K562 (cell line): ENCODE measurements at regions not wholly inside any gene's neighbourhood (a gene's known extent, or its start where the extent isn't known, plus 50 kb on each side); places are given as distances from the start of the nearest gene placed in this dataset.

ENCODE experiments used
- ATAC-seq: fragments of 200-7000 bp; cut with Tn5 transposase; 3 replicates; pipeline ENCODE4 v1.9.1; 2020; ENCODE audit warnings: moderate library complexity
- BruUV-seq: library from RNA; stranded (reverse); fragments of 400-500 nt; replicated peaks from 2 replicates; lab custom pipeline; 2021; lab: Mats Ljungman, UMichigan
- CTCF ChIA-PET: fragments of 300-600 bp; formaldehyde crosslinking; extraction: SDS; loops from one replicate; lab custom pipeline; 2021; ENCODE audit warnings: low intra/inter-chr PET ratio; lab: Yijun Ruan, JAX
- POLR2A ChIA-PET: fragments of 300-600, 350-650 bp; sonication (Branson Sonifier 250); formaldehyde crosslinking; extraction: SDS; loops from one replicate; lab custom pipeline; 2021; ENCODE audit warnings: antibody characterized with exemption, inconsistent platforms; lab: Yijun Ruan, JAX
- DNase-seq, 4 experiments: peaks; one replicate each; pipeline versions ENCODE4 v3.0.0 to v3.0.0-alpha.2; 2011 to 2018; ENCODE audit warnings: low spot score in 3 of 4, mixed read lengths in 3 of 4; ENCODE audit errors: extremely low read depth in 1 of 4
- FAIRE-seq: peaks from 2 replicates; lab custom pipeline; 2011; peaks lifted over from hg19 to GRCh38; lab: Jason Lieb, UNC
- H2AFZ ChIP-seq: 2 replicates; pipeline ENCODE4 v1.6.0; 2011; ENCODE audit warnings: low read depth, low read length, control low read depth, inconsistent platforms
- H3K27ac ChIP-seq: fragments of 200-600 bp; 3 replicates; pipeline ENCODE4 v1.8.0; 2011; ENCODE audit warnings: low read depth, mild to moderate bottlenecking, control low read depth, inconsistent platforms, low read length, moderate library complexity, mixed read lengths; ENCODE audit errors: extremely low read depth
- H3K27me3 ChIP-seq, 2 experiments: fragments of 300-600 bp in 1 of 2; 2 replicates in 1 of 2; 3 replicates in 1 of 2; pipeline versions ENCODE4 v1.6.0 to v1.8.0; 2011; ENCODE audit warnings: inconsistent platforms in 2 of 2, low read length in 2 of 2, mild to moderate bottlenecking in 1 of 2, mixed read lengths in 1 of 2, moderate library complexity in 1 of 2; ENCODE audit not compliant: control insufficient read depth in 2 of 2, insufficient read depth in 2 of 2
- H3K36me3 ChIP-seq: fragments of 300-600 bp; 3 replicates; pipeline ENCODE4 v1.8.0; 2011; ENCODE audit warnings: mild to moderate bottlenecking, low read length, inconsistent platforms; ENCODE audit not compliant: control insufficient read depth, insufficient read depth
- H3K4me1 ChIP-seq, 2 experiments: fragments of 200-600 bp in 1 of 2; replicated peaks in 1 of 2; 2 replicates in 1 of 2; 3 replicates in 1 of 2; pipeline versions ENCODE4 v1.5.1 to v1.8.0; 2011; ENCODE audit warnings: inconsistent platforms in 2 of 2, low read length in 2 of 2, mild to moderate bottlenecking in 1 of 2, mixed read lengths in 1 of 2, moderate library complexity in 1 of 2; ENCODE audit not compliant: control insufficient read depth in 2 of 2, insufficient read depth in 2 of 2
- H3K4me2 ChIP-seq: 2 replicates; pipeline ENCODE4 v1.6.1; 2011; ENCODE audit warnings: low read length, control low read depth, inconsistent platforms, mixed read lengths; ENCODE audit not compliant: insufficient read depth
- H3K4me3 ChIP-seq: fragments of 200-600 bp; sonication (generic), shearing (Covaris generic); 2 replicates; pipeline ENCODE4 v1.5.1; 2016; ENCODE audit warnings: control low read depth, inconsistent platforms
- H3K79me2 ChIP-seq: fragments of 200-600 bp; 3 replicates; pipeline ENCODE4 v1.8.0; 2011; ENCODE audit warnings: low read length, inconsistent platforms; ENCODE audit not compliant: control insufficient read depth, insufficient read depth
- H3K9ac ChIP-seq, 2 experiments: 2 replicates each; pipeline versions ENCODE4 v1.6.0 to v1.6.1; 2011; ENCODE audit warnings: low read depth in 2 of 2, low read length in 2 of 2, control low read depth in 1 of 2, inconsistent platforms in 1 of 2, mild to moderate bottlenecking in 1 of 2, mixed read lengths in 1 of 2; ENCODE audit not compliant: insufficient read depth in 1 of 2
- H3K9me1 ChIP-seq: one replicate; pipeline ENCODE4 v1.6.0; 2011; ENCODE audit warnings: inconsistent platforms, mild to moderate bottlenecking, low read length, moderate library complexity; ENCODE audit not compliant: control insufficient read depth, insufficient read depth
- H3K9me3 ChIP-seq: replicated peaks from 2 replicates; pipeline ENCODE4 v1.5.1; 2011; ENCODE audit warnings: low read depth, low read length, inconsistent platforms; ENCODE audit not compliant: control insufficient read depth, insufficient read depth
- H4K20me1 ChIP-seq: replicated peaks from 2 replicates; pipeline ENCODE4 v1.6.1; 2011; ENCODE audit warnings: low read length, inconsistent platforms, mixed read lengths; ENCODE audit not compliant: control insufficient read depth, insufficient read depth
- CTCF ChIP-seq, 3 experiments: IDR thresholded peaks in 2 of 3; conservative IDR thresholded peaks in 1 of 3; 2 replicates each; pipeline ENCODE4 v1.5.1; 2011 to 2012; ENCODE audit warnings: low read length in 3 of 3, mild to moderate bottlenecking in 3 of 3, control low read depth in 2 of 3, improper control_type of control experiment in 1 of 3, inconsistent platforms in 1 of 3, low read depth in 1 of 3, mixed read lengths in 1 of 3, moderate library complexity in 1 of 3; ENCODE audit not compliant: insufficient read depth in 2 of 3
- ELF2 ChIP-seq: fragments of 250-450 bp; sonication (Bioruptor Pico); IDR thresholded peaks from 2 replicates; pipeline ENCODE4 v1.5.0; 2021; ENCODE audit warnings: mild to moderate bottlenecking
- ERF ChIP-seq: fragments of 450-650 bp; formaldehyde crosslinking; IDR thresholded peaks from 2 replicates; pipeline ENCODE4 v1.4.0; 2020; ENCODE audit warnings: mild to moderate bottlenecking, mixed read lengths
- FOXJ2 ChIP-seq: fragments of 200-800 bp; sonication (Bioruptor generic); IDR thresholded peaks from 2 replicates; pipeline ENCODE4 v1.6.1; 2016; ENCODE audit warnings: missing genetic modification characterization, missing compliant biosample characterization
- NFE2L1 ChIP-seq: fragments of 450-650 bp; IDR thresholded peaks from 2 replicates; pipeline ENCODE4 v1.6.1; 2016; ENCODE audit warnings: missing genetic modification characterization, low read depth, mild to moderate bottlenecking, missing compliant biosample characterization, moderate library complexity, borderline replicate concordance
- PRPF4 ChIP-seq: fragments of 200-400 bp; formaldehyde crosslinking; IDR thresholded peaks from one replicate; pipeline ENCODE4 v1.6.1; 2017; ENCODE audit warnings: low read length, low read depth, mild to moderate bottlenecking; ENCODE audit not compliant: insufficient read depth, poor library complexity, severe bottlenecking
- SETDB1 ChIP-seq: IDR thresholded peaks from one replicate; pipeline ENCODE4 v1.6.1; 2012; ENCODE audit warnings: low read length, control low read depth, inconsistent platforms
- TCF3 ChIP-seq: sonication (generic); formaldehyde crosslinking; IDR thresholded peaks from 2 replicates; pipeline ENCODE4 v1.4.0; 2020; ENCODE audit warnings: mild to moderate bottlenecking, missing genetic modification reagents
- ZNF695 ChIP-seq: fragments of 450-650 bp; formaldehyde crosslinking; IDR thresholded peaks from 2 replicates; pipeline ENCODE4 v1.4.0; 2020; ENCODE audit warnings: mild to moderate bottlenecking, moderate library complexity
- WGBS: fragments of 100-300 bp; shearing (Covaris generic); methylation state at CpG from one replicate; pipeline ENCODE4 v1.1.6; 2016; ENCODE audit warnings: low coverage, mixed read lengths; ENCODE audit not compliant: insufficient coverage; ENCODE audit errors: missing lambda C conversion rate; 5-methylcytosine and 5-hydroxymethylcytosine counted together
- in situ Hi-C: fragments of 300-500 bp; cut with MboI; formaldehyde crosslinking; loops from 4 replicates; pipeline ENCODE4 v1.15.0; 2018; ENCODE audit warnings: inconsistent platforms, mixed read lengths
- intact Hi-C: fragments of 100-400 bp; cut with micrococcal nuclease; formaldehyde crosslinking; loops from 2 replicates; pipeline ENCODE4 v1.14.2; 2022

GRCh38 chr13:79062291-79062690, 343.8 kb downstream of the RBM26 start (continued):
- TF ChIP-seq PRPF4, result no peak

GRCh38 chr13:79060216-79060615, 345.8 kb downstream of the RBM26 start:
- H4K20me1 ChIP-seq, result no peaks in the 10 kb centered on the region
- H3K4me3 ChIP-seq, result no peak overlapping the region
- TF ChIP-seq TCF3 (CRISPR knock-in tag) (no peak), SETDB1 (no peak), ELF2 (CRISPR knock-in tag) (no peak), ERF (CRISPR knock-in tag) (no peak)
- FAIRE-seq (no peak), ATAC-seq (no peak), DNase-seq (no peak)
- WGBS, result 0% methylated on average over 1 of the region's 1 CpG
- H3K4me2 ChIP-seq, result no peak overlapping the region
- H2AFZ ChIP-seq, result no peak overlapping the region
- H3K9me3 ChIP-seq, result no peaks in the 10 kb centered on the region
- BruUV-seq, result no TSS peak
- in situ Hi-C loops (no loop called here), intact Hi-C loops (no loop called here)
- H3K4me1 ChIP-seq, result no peaks in the 10 kb centered on the region
- CTCF ChIA-PET, result no interaction called here
- POLR2A ChIA-PET, result no interaction called here
- no peaks in the 10 kb centered on the region for H3K79me2 ChIP-seq
- H3K36me3 ChIP-seq, result no peaks in the 10 kb centered on the region
- no peaks in the 10 kb centered on the region for H3K9me1 ChIP-seq
- H3K9ac ChIP-seq, result no peak overlapping the region
- no peaks in the 10 kb centered on the region for H3K27me3 ChIP-seq
- H3K27ac ChIP-seq, result no peak overlapping the region

- in situ Hi-C loops (no loop called here), intact Hi-C loops (no loop called here)
- WGBS, result 0% methylated on average over 5 of the region's 6 CpGs
- Histone ChIP-seq H3K4me1 (no peaks in the 10 kb centered on the region), H4K20me1 (no peaks in the 10 kb centered on the region), H3K9me3 (no peaks in the 10 kb centered on the region), H3K79me2 (no peaks in the 10 kb centered on the region), H3K4me2 (no peak overlapping the region), H2AFZ (no peak overlapping the region), H3K4me3 (no peak overlapping the region), H3K9ac (no peak overlapping the region), H3K36me3 (no peaks in the 10 kb centered on the region), H3K27me3 (no peaks in the 10 kb centered on the region), H3K27ac (no peak overlapping the region), H3K9me1 (no peaks in the 10 kb centered on the region)
- no peak for ATAC-seq
- ChIA-PET CTCF (no interaction called here), POLR2A (no interaction called here)
- FAIRE-seq, result no peak
- BruUV-seq, result no TSS peak
- DNase-seq, result no peak
- TF ChIP-seq FOXJ2 (tag) (no peak), NFE2L1 (no peak), ZNF695 (CRISPR knock-in tag) (no peak), CTCF (IDR thresholded peaks at IDR 0.05 in 2 of 3, conservative IDR thresholded peaks at IDR 0.05 in 1 of 3; ENCODE audit: insufficient read depth in 2 of 3, low read depth in 1 of 3, low read length in 3 of 3) (peak; percentile 15 to 21 (median 19); a peak in 1 of 6 replicates)
Observed at GRCh38 chr13:79056706-79057105, 349.3 kb downstream of the RBM26 start.
